HCEC 1CT (cell line): ENCODE measurements at regions not wholly inside any gene's neighbourhood (a gene's known extent, or its start where the extent isn't known, plus 50 kb on each side); places are given as distances from the start of the nearest gene placed in this dataset.
"Not testable (repeated sequence)": the region's sequence is repeated elsewhere in the genome, so short reads cannot be mapped to it uniquely, and the experiment has no call there.

Experiments
- DNase-seq: peaks from one replicate; pipeline ENCODE4 v3.0.0-alpha.2; 2017

DNA sequence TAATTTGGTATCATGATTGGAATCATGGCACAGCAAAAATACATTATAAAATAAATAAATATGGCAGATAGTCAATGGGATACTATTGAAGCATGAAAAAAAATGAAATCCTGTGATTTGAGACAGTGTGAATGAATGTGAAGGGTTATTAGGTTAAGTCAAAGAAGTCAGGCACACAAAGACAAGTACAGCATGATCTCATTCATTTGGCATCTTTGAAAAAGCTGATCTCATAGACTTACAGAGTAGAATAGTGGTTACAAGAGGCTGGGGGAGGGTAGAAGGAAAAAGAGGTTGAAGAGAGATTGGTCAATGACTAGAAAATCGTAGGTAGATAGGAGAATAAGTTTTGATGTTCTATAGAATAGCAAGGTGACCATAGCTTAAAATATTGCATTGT, 295.1 kb upstream of the SLITRK5 start:
- DNase-seq: peak; percentile 2

DNA sequence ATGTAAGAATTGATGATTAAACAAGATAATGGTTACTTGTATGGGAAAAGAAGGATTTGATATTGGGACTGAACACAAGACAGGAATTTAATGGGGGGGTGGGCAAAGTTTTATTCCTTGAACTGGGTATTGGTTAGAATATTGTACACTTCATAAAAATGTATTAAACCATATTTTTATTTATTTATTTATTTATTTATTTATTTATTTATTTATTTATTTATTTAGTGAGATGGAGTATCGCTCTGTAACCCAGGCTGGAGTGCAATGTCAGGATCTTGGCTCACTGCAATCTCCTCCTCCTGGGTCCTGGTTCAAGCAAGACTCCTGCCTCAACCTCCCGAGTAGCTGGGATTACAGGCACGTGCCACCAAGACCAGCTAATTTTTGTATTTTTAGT, 287.1 kb upstream of the SLITRK5 start:
- DNase-seq: no peak

DNA sequence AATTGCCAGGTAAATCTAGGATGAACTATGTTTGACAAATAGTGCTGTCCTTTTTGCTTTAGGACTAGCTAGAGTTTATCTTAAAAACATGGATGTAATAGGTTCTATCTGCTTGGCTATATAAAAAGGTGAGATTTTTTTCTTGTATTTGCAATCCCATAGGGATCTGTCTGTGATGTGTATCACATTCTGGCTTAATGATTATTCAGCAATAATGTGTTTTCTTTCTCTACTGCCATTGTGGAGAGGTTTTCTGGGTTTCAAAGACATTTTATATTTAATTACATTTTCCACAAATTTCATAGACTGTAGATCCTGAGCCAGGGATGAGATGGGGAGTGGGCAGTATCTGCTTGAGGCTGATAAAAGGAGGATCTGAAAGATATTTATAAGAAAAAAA, 277.8 kb upstream of the SLITRK5 start:
- no peak for DNase-seq

DNA sequence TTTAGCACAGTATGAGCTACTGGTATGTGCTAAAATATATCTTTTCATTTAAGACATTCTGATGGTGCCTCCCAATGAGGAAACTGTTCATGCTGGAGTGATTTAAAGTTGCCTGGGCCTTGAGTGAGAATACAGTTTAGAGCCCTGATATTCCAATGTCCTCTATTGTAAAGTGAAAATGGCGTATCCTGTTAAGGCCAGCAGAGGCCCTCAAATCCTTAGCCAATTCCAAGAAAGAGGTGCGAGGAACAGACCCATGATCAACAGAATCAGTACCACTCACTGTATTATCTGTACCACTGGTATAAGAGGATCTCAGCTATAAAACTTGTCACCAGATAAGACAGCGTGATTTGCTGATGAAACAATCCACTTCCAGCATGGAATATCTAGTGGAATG, 273.1 kb upstream of the SLITRK5 start:
- no peak for DNase-seq

DNA sequence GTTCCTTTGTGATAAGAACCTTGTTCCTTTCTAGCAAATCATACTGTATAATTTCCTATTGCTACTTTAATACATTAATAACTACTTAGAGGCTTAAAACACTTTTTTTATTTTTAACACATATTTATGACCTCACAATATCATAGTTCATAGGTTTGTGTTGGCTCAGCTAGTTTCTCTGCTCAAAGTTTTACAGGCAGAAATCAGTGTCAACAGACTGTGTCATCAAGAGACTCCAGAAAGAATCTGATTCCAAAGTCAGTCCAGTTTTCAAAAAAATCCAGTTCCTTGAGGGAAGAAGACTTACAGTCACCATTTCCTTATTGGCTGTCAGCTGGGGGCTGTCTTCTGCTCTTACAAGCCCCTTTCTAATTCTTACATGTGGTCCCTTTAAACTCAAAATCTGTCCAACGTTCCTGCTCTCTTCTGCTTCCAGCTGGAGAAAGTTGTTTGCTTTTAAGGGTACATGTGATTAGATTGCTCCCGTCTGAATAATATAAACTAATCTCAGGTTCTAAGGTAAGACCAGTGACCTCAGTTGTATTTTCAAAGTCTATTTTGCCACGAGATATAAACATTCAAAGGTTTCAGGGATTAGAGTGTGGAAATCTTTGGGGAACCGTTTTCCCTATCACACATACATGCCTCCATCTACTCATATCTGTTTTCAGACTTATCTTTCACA, 267.3 kb upstream of the SLITRK5 start:
- DNase-seq: no peak

DNA sequence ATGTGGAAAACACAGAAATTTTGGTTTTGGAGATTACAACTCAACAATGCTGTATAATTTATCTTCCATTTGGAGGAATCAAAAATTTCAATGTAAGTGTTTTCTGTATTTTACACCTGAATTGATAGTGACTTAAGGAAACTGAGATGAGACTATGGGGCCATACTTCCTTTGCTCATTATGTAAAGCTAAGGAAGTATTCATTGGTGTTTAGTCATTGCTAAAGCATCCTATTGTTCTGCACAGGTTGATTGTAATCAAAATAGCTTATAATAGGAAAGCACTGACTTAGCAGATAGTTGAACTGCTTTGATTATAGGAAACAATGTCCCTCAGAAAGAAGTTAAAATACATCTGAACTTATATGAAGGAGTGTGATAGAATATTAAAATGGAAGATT, 244.4 kb upstream of the SLITRK5 start:
- no peak for DNase-seq

DNA sequence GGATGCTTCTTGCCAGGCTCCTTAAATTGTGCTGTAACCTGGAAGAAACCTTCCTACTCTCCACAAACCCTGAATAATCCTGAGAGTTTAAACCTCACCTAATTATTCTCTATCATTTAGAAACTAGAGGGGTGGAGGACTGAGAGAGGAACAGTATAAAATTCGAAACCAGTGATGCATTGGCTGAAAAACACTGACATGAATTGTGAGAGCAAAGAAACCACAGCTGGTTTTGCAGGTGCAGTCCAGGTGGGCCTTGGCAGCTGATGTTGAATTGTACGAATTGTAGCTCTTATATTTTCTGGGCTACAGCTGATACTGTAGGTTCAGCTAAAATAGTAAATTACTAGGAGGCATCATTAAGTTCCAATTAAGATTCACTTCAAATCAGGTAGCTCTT, 227.0 kb upstream of the SLITRK5 start:
- DNase-seq: no peak

DNA sequence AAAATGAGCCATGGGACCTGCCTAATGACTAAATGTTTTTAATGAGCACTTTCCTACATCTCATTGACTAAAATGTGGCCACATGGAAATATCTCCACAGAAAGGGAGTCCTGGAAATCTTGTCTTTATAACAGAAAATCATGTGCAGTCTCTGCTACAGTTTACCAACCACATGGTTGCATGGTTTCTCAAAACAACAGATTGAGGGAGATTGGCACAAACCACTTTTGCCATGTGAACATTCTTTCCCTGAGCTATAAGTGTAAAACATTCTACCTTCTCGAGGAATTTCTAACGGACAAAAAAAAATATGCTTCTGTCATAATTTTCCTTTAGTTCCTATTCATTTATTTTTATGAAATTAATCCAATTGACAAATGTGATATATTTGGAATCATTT, 218.9 kb upstream of the SLITRK5 start:
- DNase-seq: no peak

DNA sequence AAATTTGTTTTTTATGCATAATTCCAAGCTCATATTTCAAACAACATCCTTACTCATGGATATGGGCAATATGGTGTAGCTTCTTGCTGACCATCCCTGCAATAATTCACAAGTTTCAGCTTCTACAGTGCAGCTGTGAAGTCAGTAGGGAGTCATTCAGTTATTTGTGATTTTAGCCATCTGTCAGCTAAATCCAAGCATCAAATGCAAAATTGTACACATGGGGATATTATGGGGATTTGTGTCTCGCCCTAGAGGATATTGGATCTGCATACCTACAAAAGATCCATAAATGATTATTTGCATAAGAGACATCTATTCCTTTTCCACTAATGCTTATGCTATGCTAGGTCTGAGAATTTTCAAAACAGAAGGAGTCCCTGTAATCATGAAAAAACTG, 217.9 kb upstream of the SLITRK5 start:
- no peak for DNase-seq

DNA sequence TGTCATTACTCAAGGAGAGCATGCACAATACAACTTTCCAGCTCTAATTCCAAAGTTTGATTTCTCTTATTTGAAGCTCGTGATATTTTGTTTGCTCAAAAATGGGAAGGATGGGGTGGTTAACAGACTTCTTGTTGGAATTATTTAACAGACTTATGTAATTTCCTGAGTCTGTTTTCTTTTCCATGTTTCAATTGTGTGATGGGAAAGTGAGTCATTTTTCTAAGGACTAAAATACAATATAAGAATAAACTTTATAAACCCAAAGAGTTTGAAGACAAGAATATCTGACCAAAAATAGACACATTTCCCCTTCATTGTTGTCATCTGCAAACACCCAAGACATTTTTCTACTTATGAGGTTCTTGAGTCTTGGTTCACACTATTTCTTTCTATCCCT, 211.8 kb upstream of the SLITRK5 start:
- no peak for DNase-seq

DNA sequence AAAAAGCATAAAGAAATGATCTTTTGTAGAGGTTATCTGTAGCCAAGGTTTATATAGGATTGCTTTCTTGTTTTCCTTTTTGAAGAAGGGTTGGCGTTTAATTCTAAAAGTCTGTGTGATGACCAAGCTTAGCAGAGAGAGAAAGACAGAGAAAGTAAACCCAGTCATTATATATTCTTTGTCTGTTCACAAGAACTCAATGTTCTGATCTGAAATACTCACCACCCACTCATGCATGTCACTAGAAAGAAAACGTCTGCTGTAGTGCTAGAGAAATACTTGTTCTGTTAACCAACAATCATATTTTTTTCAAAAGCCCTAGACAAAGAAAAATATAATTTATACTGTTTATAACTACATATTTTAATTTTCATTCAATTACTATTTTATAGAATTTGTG, 173.7 kb upstream of the SLITRK5 start:
- DNase-seq: no peak

DNA sequence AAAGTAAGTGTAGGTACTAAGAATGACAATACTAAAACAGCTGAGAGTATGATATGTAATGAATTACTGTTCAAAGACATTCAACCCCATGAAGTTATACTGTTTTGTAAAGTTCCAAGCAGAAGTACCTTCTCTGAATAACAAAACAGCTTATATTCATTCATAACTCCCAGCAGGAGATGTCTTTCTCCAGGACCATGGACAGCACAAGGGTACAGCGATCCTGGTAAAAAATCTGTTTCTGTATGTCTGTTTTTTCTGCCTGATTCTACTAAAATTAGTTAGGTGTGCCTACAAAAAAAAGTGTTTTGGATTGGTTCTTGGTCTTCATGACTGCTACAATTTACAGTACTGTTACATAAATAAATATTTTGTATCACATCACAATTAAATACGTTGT, 172.5 kb upstream of the SLITRK5 start:
- peak; percentile 11 for DNase-seq

DNA sequence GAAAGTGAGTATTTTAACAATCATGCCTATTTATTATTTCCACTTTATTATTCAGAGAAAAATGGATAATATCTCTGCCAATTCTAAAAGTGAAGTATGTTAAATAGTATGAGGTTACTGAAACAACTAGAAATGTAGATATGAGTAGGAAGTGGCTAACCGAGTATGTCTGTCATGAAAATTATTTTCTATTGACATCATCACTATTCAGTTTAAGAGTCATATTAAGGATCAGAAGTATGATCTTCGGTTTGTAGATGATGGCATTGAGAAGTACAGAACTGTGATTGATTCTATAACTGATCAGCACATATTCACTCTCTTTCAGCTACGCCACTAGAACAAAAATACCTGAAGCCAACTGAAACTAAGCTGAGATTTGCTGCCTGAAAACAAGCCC, 146.4 kb upstream of the SLITRK5 start:
- peak; percentile 29 for DNase-seq

DNA sequence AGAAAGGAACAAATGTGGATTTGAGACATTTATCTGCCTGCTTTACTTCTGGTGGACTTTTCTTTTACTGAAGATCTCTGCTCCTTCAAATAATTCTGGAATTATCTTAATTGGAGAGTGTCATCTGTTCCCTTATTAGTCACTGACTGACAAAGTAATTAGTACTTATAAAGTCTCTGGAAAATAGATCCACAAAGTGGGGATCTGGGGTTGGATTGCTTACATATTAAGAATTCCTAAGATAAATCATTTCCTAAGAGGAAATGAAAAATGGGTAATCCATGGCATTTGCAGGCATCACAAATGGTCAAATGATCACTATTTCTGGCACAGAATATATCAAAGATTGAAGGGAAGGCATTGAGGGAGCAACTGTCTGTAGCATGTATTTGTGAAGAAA, 137.4 kb upstream of the SLITRK5 start:
- DNase-seq: no peak

DNA sequence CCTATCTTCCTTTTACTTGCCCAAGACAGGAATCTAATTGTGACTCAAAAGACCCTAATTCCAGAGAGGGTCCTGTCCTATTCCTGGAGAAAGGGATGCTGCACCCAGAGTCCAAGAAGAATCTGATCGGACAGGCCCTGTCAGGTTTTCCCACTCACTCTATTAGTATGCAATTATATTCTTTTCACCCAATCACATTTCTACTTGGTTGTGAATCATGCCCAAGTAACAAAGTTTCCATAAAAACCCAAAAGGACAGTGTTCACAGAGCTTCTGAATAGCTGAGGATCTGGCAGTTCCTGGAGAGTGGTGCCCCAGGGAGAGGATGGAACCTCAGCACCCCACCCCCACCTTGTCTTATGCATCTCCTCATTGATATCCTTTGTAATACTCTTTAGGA, 135.3 kb upstream of the SLITRK5 start:
- no peak for DNase-seq

DNA sequence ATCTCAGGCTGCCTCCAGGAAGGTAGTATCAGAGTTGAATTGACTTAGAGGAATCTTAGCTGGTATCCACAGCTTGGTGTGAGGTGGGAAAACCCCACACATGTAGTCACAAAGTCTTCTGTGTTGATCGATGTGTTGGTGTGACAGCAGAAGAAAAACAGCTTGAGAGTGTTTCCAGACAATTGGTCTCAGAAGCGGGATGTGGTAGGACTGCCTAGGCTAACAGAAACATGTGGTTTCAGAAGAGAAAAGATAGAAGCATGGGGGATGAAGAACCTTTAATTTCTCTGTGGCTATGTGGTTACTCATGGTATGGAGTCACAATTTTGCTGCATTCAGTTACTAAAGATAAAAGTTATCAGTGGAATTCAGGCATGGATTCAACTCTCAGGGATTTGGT, 134.7 kb upstream of the SLITRK5 start:
- DNase-seq: no peak

DNA sequence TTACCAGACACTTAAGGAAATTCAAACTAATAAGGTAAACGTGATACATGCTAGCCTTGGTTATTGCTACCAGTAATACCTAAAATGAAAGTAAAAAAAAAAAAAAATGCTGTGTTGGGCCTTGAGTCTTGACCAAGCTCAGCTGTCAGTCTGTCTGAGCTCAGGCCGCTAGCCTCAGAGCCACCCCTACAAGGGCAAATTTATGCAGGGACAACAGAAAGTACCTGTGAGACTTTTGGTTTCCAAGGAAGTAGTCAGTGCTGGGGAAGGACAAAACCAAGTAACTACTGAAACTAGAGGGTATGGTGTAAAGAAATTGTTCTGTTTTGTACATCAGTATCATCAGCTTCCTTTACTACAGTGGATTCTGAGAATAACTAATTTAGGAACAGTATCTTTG, 134.3 kb upstream of the SLITRK5 start:
- no peak for DNase-seq

DNA sequence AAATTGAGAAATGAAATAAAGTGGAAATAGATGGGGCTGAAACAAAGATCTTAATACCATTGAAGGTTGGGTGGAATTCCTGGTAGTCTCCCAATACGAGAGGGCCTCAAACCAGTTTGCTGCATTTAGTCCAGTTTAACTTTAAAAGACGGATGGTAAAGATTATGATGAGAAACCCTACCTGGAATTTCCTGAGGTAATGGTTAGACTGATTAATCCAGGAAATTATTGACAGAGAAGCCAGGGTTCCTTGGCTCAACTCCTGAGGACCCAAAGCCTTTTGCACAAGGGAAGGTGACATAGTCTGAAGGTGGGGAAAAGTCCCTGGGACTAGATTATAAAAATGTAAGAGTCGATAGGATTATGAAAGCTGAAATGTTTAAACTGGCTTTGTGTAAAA, 133.2 kb upstream of the SLITRK5 start:
- DNase-seq: no peak

DNA sequence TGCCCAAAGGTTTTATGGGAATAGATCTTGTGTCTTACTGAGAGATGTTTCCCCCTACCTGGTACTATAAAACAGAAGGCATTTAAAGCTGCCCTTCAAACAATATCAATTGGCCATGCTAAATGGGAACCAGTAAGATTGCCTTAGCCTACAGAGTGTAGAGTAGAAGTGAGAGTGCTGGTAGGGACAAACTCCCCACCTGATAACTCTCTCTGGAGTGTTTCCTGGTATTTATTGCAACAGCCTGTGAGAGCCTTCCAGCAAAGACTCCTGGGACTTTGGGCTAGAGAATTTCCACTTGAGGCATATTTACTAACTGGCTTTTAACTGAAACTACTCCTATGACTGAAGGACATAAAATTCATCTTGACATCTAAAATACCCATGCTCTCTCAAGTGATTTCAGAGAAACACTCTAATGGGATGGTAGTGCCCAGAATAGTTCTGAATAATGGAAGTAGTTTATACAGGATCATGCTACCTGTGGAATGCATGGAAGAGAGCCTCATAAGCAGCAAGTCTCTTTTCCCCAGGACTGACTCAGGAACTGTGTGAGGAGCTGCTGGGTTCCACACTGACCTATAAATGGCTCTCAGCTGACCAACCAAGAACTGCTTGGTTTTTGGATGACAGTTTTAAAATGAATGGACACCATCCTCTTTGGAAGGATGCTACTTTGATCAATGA, 132.7 kb upstream of the SLITRK5 start:
- no peak for DNase-seq

DNA sequence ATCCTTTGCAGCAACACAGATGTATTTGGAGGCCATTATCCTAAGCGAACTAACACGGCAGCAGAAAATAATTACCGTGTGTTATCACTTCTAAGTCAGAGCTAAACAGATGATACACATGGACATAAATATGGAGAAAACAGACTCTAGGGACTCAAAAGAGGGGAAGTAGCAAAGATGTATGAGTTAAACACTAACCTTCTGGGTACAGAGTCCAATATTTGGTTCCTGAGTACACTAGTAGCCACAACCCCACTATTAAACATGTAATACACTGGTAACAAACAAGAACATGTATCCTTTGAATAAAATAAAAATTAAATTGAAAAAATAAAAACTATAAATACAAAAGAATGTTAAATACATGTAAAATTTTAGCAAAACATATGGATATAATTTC, 118.0 kb upstream of the SLITRK5 start:
- DNase-seq: no peak

DNA sequence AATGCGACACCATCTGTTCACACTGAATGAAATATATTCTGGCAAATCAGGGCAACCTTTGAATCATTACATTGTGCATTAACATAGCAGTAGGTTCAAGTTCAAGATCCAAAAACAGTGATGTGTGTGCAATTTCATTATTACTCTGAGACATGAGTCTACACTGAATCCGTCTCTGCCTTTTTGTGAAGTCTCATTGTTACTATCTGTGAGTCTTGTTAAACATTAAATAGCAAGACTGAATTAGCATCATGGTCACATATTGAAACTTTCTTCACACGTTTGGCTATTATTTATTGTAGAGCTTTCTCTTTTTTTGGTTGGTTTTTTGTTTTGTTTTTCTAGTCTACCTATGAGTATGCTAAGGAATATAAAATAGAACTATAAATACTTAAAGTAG, 117.1 kb upstream of the SLITRK5 start:
- DNase-seq: no peak

DNA sequence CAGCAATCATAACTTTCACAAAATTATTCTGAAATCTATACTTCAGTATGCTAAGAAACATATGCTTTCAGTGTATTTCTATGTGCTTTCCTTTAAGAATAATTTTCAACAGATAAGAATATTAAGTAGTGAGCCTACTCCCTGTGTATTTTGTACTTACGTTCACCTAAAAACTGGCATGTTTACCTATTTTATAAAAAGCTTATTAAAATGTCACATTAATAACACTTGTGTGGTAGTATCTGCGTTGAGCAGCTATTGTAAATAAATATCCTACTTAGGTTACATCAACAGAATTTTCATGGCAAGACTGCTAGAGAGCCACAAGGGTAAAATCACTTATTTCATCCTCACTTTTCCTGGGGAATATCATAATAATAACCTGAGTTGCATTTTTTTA, 113.4 kb upstream of the SLITRK5 start:
- no peak for DNase-seq

DNA sequence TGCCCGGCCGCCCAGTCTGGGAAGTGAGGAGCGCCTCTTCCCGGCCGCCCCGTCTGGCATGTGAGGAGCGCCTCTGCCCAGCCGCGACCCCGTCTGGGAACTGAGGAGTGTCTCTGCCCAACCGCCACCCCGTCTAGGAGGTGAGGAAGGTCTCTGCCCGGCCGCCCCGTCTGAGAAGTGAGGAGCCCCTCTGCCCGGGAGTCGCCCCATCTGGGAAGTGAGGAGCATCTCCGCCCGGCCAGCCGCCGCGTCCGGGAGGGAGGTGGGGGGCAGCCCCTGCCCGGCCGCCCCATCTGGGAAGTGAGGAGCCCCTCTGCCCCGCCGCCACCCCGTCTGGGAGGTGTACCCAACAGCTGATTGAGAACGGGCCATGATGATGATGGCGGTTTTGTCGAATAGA, 109.6 kb upstream of the SLITRK5 start:
- DNase-seq: not testable (repeated sequence)

DNA sequence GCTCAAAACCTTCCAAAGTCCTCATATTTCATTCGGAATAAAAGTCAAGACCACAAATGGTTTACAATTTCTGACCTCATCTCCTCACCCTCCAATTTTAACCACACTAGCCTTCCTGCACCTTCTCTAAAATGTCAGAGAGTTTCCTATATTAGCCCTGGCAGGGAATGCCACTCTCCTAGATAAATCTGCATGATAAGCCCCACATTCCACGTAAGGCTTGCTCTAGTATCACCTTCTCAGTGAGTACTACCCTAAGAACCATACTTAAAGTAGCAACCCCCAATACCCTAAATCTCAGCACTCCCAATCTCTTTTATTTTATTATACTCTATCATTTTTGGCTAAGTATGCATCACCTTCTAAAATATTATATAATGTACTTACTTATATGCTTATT, 100.5 kb upstream of the SLITRK5 start:
- no peak for DNase-seq

DNA sequence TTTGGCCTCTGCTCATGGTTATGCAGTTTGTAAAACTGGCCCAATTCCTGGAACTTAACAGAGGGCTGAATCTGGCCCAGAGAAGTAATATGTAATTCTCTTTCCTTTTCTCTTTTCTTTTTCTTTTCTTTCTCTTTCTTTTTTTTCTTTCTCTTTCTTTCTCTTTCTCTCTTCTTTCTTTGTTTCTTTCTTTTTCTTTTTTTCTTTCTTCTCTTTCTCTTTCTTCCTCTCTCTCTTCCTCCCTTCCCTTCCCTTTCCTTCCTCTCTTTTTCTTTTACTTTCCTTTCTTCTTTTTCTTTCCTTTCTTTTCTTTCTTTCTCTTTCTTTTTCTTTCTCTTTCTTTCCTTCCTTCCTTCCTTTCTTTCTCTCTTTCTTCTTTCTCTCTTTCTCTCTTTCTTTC, 88.8 kb upstream of the SLITRK5 start:
- DNase-seq: no peak
